T47D (cell line): ENCODE measurements at regions not wholly inside any gene's neighbourhood (a gene's known extent, or its start where the extent isn't known, plus 50 kb on each side); places are given as distances from the start of the nearest gene placed in this dataset.
"Not testable (repeated sequence)": the region's sequence is repeated elsewhere in the genome, so short reads cannot be mapped to it uniquely, and the experiment has no call there.

Experiments
- DNase-seq, 2 experiments: peaks; one replicate each; pipeline versions ENCODE4 v3.0.0 to v3.0.0-alpha.2; 2011 to 2012; ENCODE audit warnings: low read depth in 1 of 2, low spot score in 1 of 2
- JUND ChIP-seq: IDR thresholded peaks from 2 replicates; pipeline ENCODE4 v1.6.1; 2012; ENCODE audit warnings: low read depth
- in situ Hi-C: cut with HindIII; loops from 2 replicates; pipeline ENCODE4 v1.10.0; 2016; ENCODE audit warnings: low sequenced_read_pairs, low pct_unique_long_range_greater_than_20kb

DNA sequence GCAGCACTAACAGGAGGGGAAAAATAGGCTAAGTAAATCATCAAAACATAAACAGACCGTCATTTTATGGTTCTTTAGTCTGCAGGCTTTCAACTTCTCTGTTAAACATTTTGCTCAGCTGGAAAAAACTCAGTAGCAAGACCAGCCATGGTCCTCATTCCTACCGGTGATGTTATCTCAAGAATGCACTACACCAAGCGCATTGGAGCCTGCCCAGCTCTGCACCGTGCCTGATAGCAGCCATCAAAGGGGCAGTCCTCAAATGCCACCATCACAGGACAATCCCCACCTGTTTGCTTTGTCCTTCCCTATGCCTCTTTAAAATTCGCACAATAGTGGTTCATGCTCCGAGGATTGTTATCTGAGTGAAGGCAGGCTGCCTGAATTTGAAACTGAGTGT is 181.5 kb upstream of the MON1B start:
- in situ Hi-C loops = no loop called here
- no peak for TF ChIP-seq JUND
- no peak for DNase-seq

DNA sequence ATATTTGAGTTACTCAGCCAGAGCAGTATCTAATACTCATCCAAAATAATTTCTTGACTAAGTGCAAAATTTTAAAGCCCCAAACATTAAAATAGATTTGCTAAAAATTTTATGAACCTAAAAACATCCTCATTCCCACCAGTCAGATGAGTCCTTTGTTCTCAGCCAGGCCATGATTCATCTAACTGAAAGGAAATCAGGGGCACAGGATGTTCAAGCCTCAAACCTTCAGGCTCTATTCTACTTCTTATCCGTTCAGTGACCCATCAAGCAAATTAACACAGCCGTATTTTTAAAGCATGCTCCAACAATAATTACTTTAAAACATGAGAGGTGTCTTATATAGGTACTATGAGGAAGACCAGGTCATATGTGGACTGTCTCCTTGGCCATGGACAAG is 176.5 kb upstream of the MON1B start:
- no peak for TF ChIP-seq JUND
- in situ Hi-C loops = no loop called here
- no peak for DNase-seq

DNA sequence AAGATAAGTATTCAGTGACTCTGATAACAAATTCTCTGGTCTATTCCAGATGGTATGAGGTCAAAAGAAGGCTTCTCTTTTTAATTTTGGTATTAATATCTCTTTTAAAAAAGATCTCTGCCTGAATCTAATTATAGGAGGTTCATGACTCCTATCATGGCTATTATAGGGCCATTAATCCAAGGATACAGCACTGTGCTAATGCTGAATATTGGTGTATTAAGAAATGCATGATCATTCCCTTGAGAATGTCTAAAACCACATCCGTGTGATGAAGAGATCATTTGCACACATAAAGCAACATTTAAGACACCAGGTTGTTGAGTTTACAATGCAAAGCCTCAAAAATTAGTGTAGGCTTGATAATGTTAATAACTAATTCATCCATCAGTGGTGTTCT is 160.4 kb upstream of the MON1B start:
- in situ Hi-C loops = no loop called here
- TF ChIP-seq JUND = no peak
- no peak for DNase-seq

DNA sequence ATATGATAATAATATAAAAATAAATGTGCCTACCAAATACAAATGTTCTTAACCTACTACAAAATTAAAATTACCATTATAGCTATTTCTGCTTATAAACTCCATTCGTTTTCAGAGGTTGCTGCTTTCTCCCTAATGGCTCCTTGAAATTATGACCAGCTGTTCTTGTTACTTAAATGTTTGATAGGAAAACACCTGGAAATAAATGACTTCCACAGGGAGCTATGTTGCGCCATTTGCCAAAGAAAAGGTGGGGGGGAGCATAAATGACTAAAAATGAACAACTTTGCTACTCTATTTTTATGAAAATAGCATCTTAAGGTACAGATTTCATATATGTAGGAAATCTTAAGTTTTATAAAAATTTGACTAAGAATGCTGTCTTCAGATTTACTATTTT is 157.5 kb upstream of the MON1B start:
- in situ Hi-C loops = no loop called here
- TF ChIP-seq JUND = no peak
- no peak for DNase-seq

DNA sequence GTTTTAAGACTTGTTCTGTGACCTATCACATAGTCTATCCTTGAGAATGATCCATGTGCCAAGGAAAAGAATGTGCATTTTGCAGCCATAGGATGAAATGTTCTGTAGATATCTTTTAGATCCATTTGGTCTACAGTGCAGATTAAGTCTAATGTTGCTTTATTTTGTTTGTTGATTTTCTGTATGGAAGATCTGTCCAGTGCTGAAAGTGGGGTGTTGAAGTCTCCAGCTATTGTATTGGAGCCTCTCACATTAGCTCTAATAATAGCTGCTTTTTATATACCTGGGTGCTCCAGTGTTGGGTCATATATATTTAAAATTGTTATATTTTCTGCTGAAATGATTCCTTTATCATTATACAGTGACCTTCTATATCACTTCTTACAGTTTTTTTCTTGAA is 155.6 kb upstream of the MON1B start:
- in situ Hi-C loops = no loop called here
- DNase-seq = no peak
- no peak for TF ChIP-seq JUND

DNA sequence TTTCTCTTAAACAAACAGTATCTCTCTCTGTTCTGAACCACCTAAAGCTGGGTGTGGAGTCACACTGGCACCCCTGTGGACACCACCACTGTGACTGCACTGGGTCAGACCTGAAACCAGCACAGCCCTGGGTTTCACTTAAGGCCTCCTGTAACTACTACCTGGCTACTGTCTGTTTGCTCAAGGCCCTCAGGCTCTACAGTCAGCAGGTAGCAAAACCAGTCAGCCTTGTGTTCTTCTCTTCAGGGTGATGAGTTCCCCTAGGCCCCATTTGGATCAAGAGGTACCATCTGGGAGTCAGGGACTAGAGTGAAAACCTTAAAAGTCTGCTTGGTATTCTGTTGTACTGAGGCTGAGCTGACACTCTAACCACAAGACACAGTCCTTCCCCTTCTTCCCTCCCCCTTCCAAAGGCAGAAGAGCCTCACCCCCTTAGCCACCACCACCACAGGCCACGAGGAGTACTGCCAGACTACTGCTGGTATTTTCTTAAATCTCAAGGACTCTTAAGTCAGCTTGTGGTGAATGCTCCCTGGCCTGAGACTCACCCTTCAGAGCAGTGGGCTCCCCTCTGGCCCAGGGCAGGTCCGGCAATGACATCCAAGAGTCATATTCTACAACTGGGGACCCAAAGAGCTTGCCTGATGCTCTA is 153.2 kb upstream of the MON1B start:
- TF ChIP-seq JUND = no peak
- in situ Hi-C loops = no loop called here
- peak in 1 of 2 experiments; percentile 5 for DNase-seq

DNA sequence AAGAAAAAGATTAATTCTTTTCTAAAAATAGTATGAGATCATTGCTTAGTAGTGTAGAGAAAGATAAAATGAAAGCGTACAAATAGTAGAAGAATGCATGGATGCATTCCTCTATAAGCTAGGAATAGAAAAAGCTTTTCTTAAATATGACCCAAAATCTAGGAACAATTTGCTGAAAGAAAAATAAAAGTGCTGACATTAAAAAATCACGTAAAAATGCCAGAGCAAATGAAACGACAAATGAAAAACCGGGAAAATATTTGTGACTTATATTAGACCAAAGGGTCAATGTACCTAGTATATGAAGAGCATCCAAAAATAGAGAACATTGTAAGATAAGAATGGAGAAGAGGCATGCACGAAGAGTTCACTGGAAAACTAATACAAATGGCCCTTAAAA is 149.5 kb upstream of the MON1B start:
- no peak for DNase-seq
- in situ Hi-C loops = no loop called here
- no peak for TF ChIP-seq JUND

DNA sequence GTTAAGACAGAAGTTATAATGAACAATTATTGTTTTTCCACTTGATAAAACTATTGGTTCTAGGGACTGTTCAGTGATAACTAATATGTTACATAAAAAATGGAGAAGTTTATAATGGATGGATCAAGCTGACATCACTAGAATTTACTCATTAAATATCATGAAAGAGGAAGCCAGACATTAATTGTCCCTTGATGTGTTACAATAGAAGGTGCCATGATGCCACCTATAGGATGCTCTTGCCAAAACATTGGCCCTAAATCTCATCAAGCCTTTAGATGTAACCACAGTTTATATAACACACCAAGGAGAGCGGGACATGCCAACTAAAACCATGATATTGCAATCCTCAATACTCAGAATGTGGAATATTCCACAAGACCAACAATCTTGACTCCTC is 147.9 kb upstream of the MON1B start:
- peak in 1 of 2 experiments; percentile 32 for DNase-seq

DNA sequence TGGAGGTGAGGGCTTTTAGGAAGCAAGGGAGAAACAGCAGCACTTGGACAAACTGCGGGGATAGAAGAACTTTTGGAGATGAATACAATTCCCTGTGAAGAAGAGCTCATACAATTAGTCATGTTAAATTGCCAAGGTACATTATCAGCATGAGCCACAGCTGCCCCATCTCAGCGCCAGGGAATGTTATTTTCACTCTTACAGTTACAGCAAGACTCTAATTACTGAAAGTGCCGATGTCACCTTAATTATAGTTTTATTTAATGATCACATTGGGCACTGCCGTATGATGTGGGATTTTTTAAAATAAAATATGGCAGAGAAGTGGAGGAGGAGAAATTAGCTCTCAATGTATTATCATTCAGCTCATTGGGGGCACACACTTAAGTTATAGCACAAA is 144.8 kb upstream of the MON1B start:
- no peak for TF ChIP-seq JUND
- in situ Hi-C loops = no loop called here
- DNase-seq = no peak

More for the DNA sequence above, 147.9 kb upstream of the MON1B start:
- no peak for TF ChIP-seq JUND
- in situ Hi-C loops = no loop called here

DNA sequence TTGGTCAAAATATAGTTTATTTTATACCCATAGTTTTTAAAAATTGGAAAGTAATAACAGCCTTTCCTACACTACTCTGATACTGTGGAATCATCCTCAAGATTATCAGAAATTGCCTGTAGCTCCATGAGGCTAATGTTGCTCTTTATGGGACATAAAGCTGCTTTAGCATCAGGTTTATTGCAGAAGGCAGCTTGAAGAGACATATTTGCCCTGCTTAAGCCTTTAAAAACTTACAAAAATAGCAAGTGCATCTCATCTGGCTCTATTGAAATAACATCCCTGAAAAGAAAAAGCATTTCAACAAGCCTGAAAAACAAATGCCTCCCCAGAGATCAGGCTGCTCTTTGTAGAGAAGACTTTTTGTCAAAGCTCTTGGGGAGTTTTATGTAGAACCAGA is 142.9 kb upstream of the MON1B start:
- in situ Hi-C loops = no loop called here

DNA sequence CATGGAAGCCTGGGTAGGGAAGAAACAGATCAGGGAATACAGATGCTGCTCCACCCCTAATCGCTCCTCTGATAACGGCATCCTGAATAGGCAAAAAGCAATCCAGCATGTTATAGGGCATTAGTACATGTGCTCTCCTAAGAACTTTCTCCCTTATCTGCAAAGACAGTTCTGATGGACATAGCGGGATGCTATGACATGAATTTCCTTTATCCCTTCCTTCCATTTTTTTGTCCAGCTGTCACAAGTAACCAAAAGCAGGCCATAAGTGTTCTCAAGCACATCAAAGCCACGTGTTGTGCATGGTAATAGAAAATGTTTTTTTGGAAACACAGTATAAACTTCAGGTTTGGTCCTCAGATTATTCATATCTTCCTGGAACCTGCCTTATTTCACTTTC is 141.4 kb upstream of the MON1B start:
- no peak for DNase-seq
- no peak for TF ChIP-seq JUND
- in situ Hi-C loops = no loop called here

More for the DNA sequence above, 142.9 kb upstream of the MON1B start:
- no peak for TF ChIP-seq JUND
- no peak for DNase-seq

DNA sequence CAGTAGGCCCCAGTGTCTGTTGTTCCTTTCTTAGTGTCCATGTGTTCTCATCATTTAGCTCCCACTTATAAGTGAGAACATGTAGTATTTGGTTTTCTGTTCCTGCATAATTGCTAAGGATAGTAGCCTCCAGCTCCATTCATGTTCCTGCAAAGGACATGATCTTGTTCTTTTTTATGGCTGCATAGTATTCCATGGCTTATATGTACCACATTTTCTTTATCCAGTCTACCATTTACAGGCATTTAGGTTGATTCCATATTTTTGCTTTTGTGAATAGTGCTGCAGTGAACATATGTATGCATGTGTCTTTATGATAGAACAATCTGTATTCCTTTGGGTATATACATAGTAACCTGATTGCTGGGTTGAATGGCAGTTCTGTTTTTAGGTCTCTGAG is 134.4 kb upstream of the MON1B start:
- in situ Hi-C loops, DNase-seq: not testable (repeated sequence)

DNA sequence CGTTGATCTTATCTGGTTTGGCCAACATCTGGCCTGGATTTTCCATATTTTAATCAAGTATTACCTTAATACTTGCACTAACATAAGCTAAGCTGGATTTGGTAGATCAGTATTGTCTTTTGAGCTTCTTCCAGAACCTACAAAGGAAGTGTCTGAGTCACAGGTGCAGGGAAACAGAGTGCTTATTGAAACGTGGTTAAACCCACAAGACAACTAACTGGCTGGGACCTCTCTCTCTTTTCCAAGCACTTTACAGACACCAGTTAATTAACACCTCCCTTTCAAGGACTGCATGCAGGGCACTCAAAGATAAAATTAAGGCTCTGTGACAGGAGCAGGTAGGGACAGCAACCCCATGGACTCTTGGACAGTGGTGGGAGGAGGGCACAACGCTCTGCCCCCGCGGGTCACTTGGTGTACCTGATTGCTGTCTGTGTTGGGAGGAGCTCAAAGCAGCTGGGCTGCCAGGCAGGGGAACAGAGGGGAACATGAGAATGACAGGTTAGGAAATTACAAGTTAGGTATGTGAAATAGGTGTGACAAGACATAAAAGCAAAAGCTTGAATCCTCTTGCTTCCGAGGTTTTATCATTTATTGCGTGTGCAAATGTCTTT is 133.7 kb upstream of the MON1B start:
- TF ChIP-seq JUND = no peak
- no peak for DNase-seq
- in situ Hi-C loops = no loop called here

DNA sequence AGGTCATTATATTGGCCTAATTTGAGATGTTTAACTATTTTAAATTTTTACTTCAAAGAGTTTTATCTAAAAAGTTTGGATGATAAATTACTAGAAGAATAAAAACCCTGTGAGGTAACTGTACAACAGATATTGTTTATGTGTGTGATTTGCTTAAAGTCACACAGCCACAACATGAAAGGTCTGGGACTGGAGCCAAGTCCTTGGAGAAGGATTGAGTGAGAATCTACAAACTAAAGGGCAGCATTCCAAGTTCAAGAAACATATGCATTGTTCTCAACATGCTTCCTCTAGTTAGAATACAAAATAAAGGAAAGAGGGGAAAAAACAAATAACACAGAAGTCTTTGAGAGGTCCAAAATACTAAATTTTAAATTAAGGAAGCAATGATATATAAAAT is 131.5 kb upstream of the MON1B start:
- no peak for TF ChIP-seq JUND
- in situ Hi-C loops = no loop called here
- DNase-seq = no peak
